SJSA1 (cell line): ENCODE measurements at regions not wholly inside any gene's neighbourhood (a gene's known extent, or its start where the extent isn't known, plus 50 kb on each side); places are given as distances from the start of the nearest gene placed in this dataset.

Source experiments
- DNase-seq, 2 experiments: peaks; one replicate each; pipeline ENCODE4 v3.0.0-alpha.2; 2015 to 2020; ENCODE audit warnings: low spot score in 2 of 2, low read depth in 1 of 2
- H3K27ac ChIP-seq: fragments of 250-450 bp; sonication (Bioruptor Pico); 2 replicates; pipeline ENCODE4 v1.5.1; 2020; ENCODE audit warnings: mild to moderate bottlenecking, moderate library complexity
- H3K27me3 ChIP-seq: fragments of 250-450 bp; sonication (Bioruptor Pico); replicated peaks from 2 replicates; pipeline ENCODE4 v1.5.1; 2020; ENCODE audit warnings: mild to moderate bottlenecking, moderate library complexity
- H3K36me3 ChIP-seq: fragments of 250-450 bp; sonication (Bioruptor Pico); 2 replicates; pipeline ENCODE4 v1.5.1; 2020; ENCODE audit warnings: mild to moderate bottlenecking
- H3K4me1 ChIP-seq: fragments of 250-450 bp; sonication (Bioruptor Pico); replicated peaks from 2 replicates; pipeline ENCODE4 v1.6.1; 2021; ENCODE audit warnings: mild to moderate bottlenecking
- H3K4me3 ChIP-seq: fragments of 250-450 bp; sonication (Bioruptor Pico); 2 replicates; pipeline ENCODE4 v1.5.1; 2020; ENCODE audit warnings: mild to moderate bottlenecking
- H3K9me3 ChIP-seq: fragments of 250-450 bp; sonication (Bioruptor Pico); replicated peaks from 2 replicates; pipeline ENCODE4 v1.5.1; 2020; ENCODE audit warnings: mild to moderate bottlenecking

- Histone ChIP-seq H3K4me1 (no peaks in the 10 kb centered on the region), H3K36me3 (no peaks in the 10 kb centered on the region), H3K27ac (no peak overlapping the region), H3K4me3 (no peak overlapping the region), H3K27me3 (no peaks in the 10 kb centered on the region), H3K9me3 (no peaks in the 10 kb centered on the region)
- no peak for DNase-seq
Measured at GRCh38 chr4:125527681-125528080, 212.9 kb downstream of the FAT4 start.

- no peak overlapping the region for H3K4me3 ChIP-seq
- no peaks in the 10 kb centered on the region for H3K27me3 ChIP-seq
- no peaks in the 10 kb centered on the region for H3K9me3 ChIP-seq
- H3K27ac ChIP-seq, result no peak overlapping the region
- DNase-seq, result no peak
- H3K36me3 ChIP-seq, result no peaks in the 10 kb centered on the region
- H3K4me1 ChIP-seq, result no peaks in the 10 kb centered on the region
Measured at GRCh38 chr4:125529071-125529470, 214.3 kb downstream of the FAT4 start.

- Histone ChIP-seq H3K4me3 (no peak overlapping the region), H3K4me1 (no peaks in the 10 kb centered on the region), H3K9me3 (no peaks in the 10 kb centered on the region), H3K27ac (no peak overlapping the region), H3K27me3 (no peaks in the 10 kb centered on the region), H3K36me3 (no peaks in the 10 kb centered on the region)
- no peak for DNase-seq
Measured at GRCh38 chr4:125538670-125539069, 223.9 kb downstream of the FAT4 start.

- Histone ChIP-seq H3K36me3 (no peaks in the 10 kb centered on the region), H3K9me3 (no peaks in the 10 kb centered on the region), H3K4me3 (no peak overlapping the region), H3K27ac (no peak overlapping the region), H3K4me1 (no peaks in the 10 kb centered on the region), H3K27me3 (no peaks in the 10 kb centered on the region)
- no peak for DNase-seq
Measured at GRCh38 chr4:125539691-125540090, 224.9 kb downstream of the FAT4 start.

GRCh38 chr4:125541836-125542385 lies 227.2 kb downstream of the FAT4 start:
- Histone ChIP-seq H3K9me3 (no peaks in the 10 kb centered on the region), H3K27ac (no peak overlapping the region), H3K4me1 (no peaks in the 10 kb centered on the region), H3K36me3 (no peaks in the 10 kb centered on the region), H3K4me3 (no peak overlapping the region), H3K27me3 (no peaks in the 10 kb centered on the region)
- DNase-seq, result no peak

- H3K9me3 ChIP-seq, result no peaks in the 10 kb centered on the region
- no peak for DNase-seq
Measured at GRCh38 chr4:125546272-125546671, 231.5 kb downstream of the FAT4 start.

GRCh38 chr4:125547836-125548235 lies 233.1 kb downstream of the FAT4 start:
- Histone ChIP-seq H3K27me3 (no peaks in the 10 kb centered on the region), H3K4me1 (no peaks in the 10 kb centered on the region; the same call in 1 of the 2 replicates), H3K36me3 (no peaks in the 10 kb centered on the region), H3K4me3 (no peak overlapping the region), H3K9me3 (no peaks in the 10 kb centered on the region), H3K27ac (no peak overlapping the region)
- DNase-seq, result peak in 1 of 2 experiments; percentile 5

More at GRCh38 chr4:125546272-125546671, 231.5 kb downstream of the FAT4 start:
- Histone ChIP-seq H3K27ac (no peak overlapping the region), H3K4me3 (no peak overlapping the region), H3K27me3 (no peaks in the 10 kb centered on the region), H3K36me3 (no peaks in the 10 kb centered on the region), H3K4me1 (no peaks in the 10 kb centered on the region; the same call in 1 of the 2 replicates)

GRCh38 chr4:125550769-125551168 lies 236.0 kb downstream of the FAT4 start:
- Histone ChIP-seq H3K4me1 (no peaks in the 10 kb centered on the region; the same call in 1 of the 2 replicates), H3K36me3 (no peaks in the 10 kb centered on the region), H3K9me3 (no peaks in the 10 kb centered on the region), H3K27ac (no peak overlapping the region), H3K27me3 (no peaks in the 10 kb centered on the region), H3K4me3 (no peak overlapping the region)
- no peak for DNase-seq

GRCh38 chr4:125551466-125551865 lies 236.7 kb downstream of the FAT4 start:
- Histone ChIP-seq H3K4me1 (no peaks in the 10 kb centered on the region; the same call in 1 of the 2 replicates), H3K27me3 (no peaks in the 10 kb centered on the region), H3K9me3 (no peaks in the 10 kb centered on the region), H3K27ac (no peak overlapping the region), H3K4me3 (no peak overlapping the region), H3K36me3 (no peaks in the 10 kb centered on the region)
- DNase-seq, result no peak

- no peaks in the 10 kb centered on the region; the same call in 1 of the 2 replicates for H3K4me1 ChIP-seq
- H3K27me3 ChIP-seq, result no peaks in the 10 kb centered on the region
- no peaks in the 10 kb centered on the region for H3K9me3 ChIP-seq
- H3K36me3 ChIP-seq, result no peaks in the 10 kb centered on the region
- H3K27ac ChIP-seq, result no peak overlapping the region
- DNase-seq, result no peak
- H3K4me3 ChIP-seq, result no peak overlapping the region
Measured at GRCh38 chr4:125551967-125552366, 237.2 kb downstream of the FAT4 start.

- no peaks in the 10 kb centered on the region for H3K36me3 ChIP-seq
- H3K9me3 ChIP-seq, result no peaks in the 10 kb centered on the region
- no peak for DNase-seq
- no peak overlapping the region for H3K4me3 ChIP-seq
- no peaks in the 10 kb centered on the region for H3K27me3 ChIP-seq
- no peak overlapping the region for H3K27ac ChIP-seq
- H3K4me1 ChIP-seq, result no peaks in the 10 kb centered on the region
Measured at GRCh38 chr4:125572601-125573000, 257.8 kb downstream of the FAT4 start.

GRCh38 chr4:125573368-125573767 lies 258.6 kb downstream of the FAT4 start:
- H3K27ac ChIP-seq, result no peak overlapping the region
- H3K4me1 ChIP-seq, result no peaks in the 10 kb centered on the region
- H3K4me3 ChIP-seq, result no peak overlapping the region
- no peaks in the 10 kb centered on the region for H3K27me3 ChIP-seq
- no peak for DNase-seq
- no peaks in the 10 kb centered on the region for H3K36me3 ChIP-seq
- H3K9me3 ChIP-seq, result no peaks in the 10 kb centered on the region

GRCh38 chr4:125573786-125574185 lies 259.0 kb downstream of the FAT4 start:
- no peaks in the 10 kb centered on the region for H3K36me3 ChIP-seq
- H3K27me3 ChIP-seq, result no peaks in the 10 kb centered on the region
- H3K4me3 ChIP-seq, result no peak overlapping the region
- no peak for DNase-seq
- no peaks in the 10 kb centered on the region for H3K4me1 ChIP-seq
- H3K27ac ChIP-seq, result no peak overlapping the region
- no peaks in the 10 kb centered on the region for H3K9me3 ChIP-seq

- H3K36me3 ChIP-seq, result no peaks in the 10 kb centered on the region
- no peaks in the 10 kb centered on the region for H3K27me3 ChIP-seq
- H3K4me1 ChIP-seq, result peaks cover 6% of the 10 kb centered on the region
- no peak overlapping the region for H3K4me3 ChIP-seq
- H3K9me3 ChIP-seq, result no peaks in the 10 kb centered on the region
- no peak for DNase-seq
- H3K27ac ChIP-seq, result no peak overlapping the region
Measured at GRCh38 chr4:125582302-125582701, 267.5 kb downstream of the FAT4 start.

GRCh38 chr4:125590158-125590557 lies 275.4 kb downstream of the FAT4 start:
- Histone ChIP-seq H3K9me3 (no peaks in the 10 kb centered on the region), H3K4me3 (no peak overlapping the region), H3K4me1 (no peaks in the 10 kb centered on the region; the same call in 1 of the 2 replicates), H3K36me3 (no peaks in the 10 kb centered on the region), H3K27ac (no peak overlapping the region), H3K27me3 (no peaks in the 10 kb centered on the region)
- no peak for DNase-seq
